ENCODE measurements at regions not wholly inside any gene's neighbourhood (a gene's known extent, or its start where the extent isn't known, plus 50 kb on each side); places are given as distances from the start of the nearest gene placed in this dataset.
A peak's percentile ranks its signal among the peaks of the same experiment; 100 is the strongest.

- Mint-ChIP-seq H3K27me3 (ENCODE audit: insufficient read depth, unreplicated experiment) (no peaks in the 10 kb centered on the region), H3K4me3 (ENCODE audit: unreplicated experiment) (no peak overlapping the region), H3K36me3 (ENCODE audit: insufficient read depth, unreplicated experiment) (no peaks in the 10 kb centered on the region), H3K27ac (ENCODE audit: low read depth, unreplicated experiment) (peak overlapping the region; percentile 36), H3K4me1 (ENCODE audit: insufficient read depth, unreplicated experiment) (peaks cover 25% of the 10 kb centered on the region), H3K9me3 (ENCODE audit: unreplicated experiment) (no peaks in the 10 kb centered on the region)
- POLR2A ChIA-PET: interaction anchor here (0.6 to 1.4 kb wide), 3 partner anchors 10 to 208 kb away, joined by 3 to 5 read pairs (median 3); no protein-coding TSS in a partner anchor
- intact Hi-C loops (cut with micrococcal nuclease): no loop called here
- no peak for TF ChIP-seq CTCF (IDR thresholded peaks at IDR 0.05; ENCODE audit: unreplicated experiment)
- DNase-seq (ENCODE audit: unreplicated experiment): no peak
- CTCF ChIA-PET: interaction anchor here (1.3 to 1.8 kb wide), 2 partner anchors 20 to 161 kb away, joined by 5 to 6 read pairs; no protein-coding TSS in a partner anchor
- BruUV-seq (replicated peaks): no TSS peak
These were observed 200.7 kb downstream of the C12orf50 start for GRCh38 chr12:87828382-87828973.

GRCh38 chr12:87827638-87828264 is 201.4 kb downstream of the C12orf50 start:
- intact Hi-C loops (cut with micrococcal nuclease): no loop called here
- TF ChIP-seq CTCF (IDR thresholded peaks at IDR 0.05; ENCODE audit: unreplicated experiment): no peak
- DNase-seq (ENCODE audit: unreplicated experiment): peak; percentile 73
- no peaks in the 10 kb centered on the region for H3K27me3 Mint-ChIP-seq (ENCODE audit: insufficient read depth, unreplicated experiment)
- no TSS peak for BruUV-seq (replicated peaks)
- ChIA-PET POLR2A (interaction anchor here (0.6 to 1.4 kb wide), 6 partner anchors 9 to 209 kb away, joined by 3 to 5 read pairs (median 3); no protein-coding TSS in a partner anchor), CTCF (interaction anchor here (0.6 to 1.8 kb wide), 8 partner anchors 19 to 1882 kb away, joined by 3 to 7 read pairs (median 3); no protein-coding TSS in a partner anchor)
- no peaks in the 10 kb centered on the region for H3K36me3 Mint-ChIP-seq (ENCODE audit: insufficient read depth, unreplicated experiment)
- peaks cover 25% of the 10 kb centered on the region for H3K4me1 Mint-ChIP-seq (ENCODE audit: insufficient read depth, unreplicated experiment)
- peak overlapping the region; percentile 36 for H3K27ac Mint-ChIP-seq (ENCODE audit: low read depth, unreplicated experiment)
- H3K9me3 Mint-ChIP-seq (ENCODE audit: unreplicated experiment): no peaks in the 10 kb centered on the region
- H3K4me3 Mint-ChIP-seq (ENCODE audit: unreplicated experiment): no peak overlapping the region

GRCh38 chr12:87822923-87823322 is 206.3 kb downstream of the C12orf50 start:
- DNase-seq (ENCODE audit: unreplicated experiment): no peak
- ChIA-PET CTCF (no interaction called here), POLR2A (no interaction called here)
- Mint-ChIP-seq H3K9me3 (ENCODE audit: unreplicated experiment) (peaks cover 9% of the 10 kb centered on the region), H3K27ac (ENCODE audit: low read depth, unreplicated experiment) (no peak overlapping the region), H3K4me1 (ENCODE audit: insufficient read depth, unreplicated experiment) (peaks cover 44% of the 10 kb centered on the region), H3K4me3 (ENCODE audit: unreplicated experiment) (no peak overlapping the region), H3K36me3 (ENCODE audit: insufficient read depth, unreplicated experiment) (no peaks in the 10 kb centered on the region), H3K27me3 (ENCODE audit: insufficient read depth, unreplicated experiment) (no peaks in the 10 kb centered on the region)
- intact Hi-C loops (cut with micrococcal nuclease): loop anchor here (5.0 kb wide), 1 partner anchor 66 kb away; no protein-coding TSS in a partner anchor
- TF ChIP-seq CTCF (IDR thresholded peaks at IDR 0.05; ENCODE audit: unreplicated experiment): no peak
- no TSS peak for BruUV-seq (replicated peaks)

- intact Hi-C loops (cut with micrococcal nuclease): loop anchor here (5.0 kb wide), 1 partner anchor 63 kb away; no protein-coding TSS in a partner anchor
- H3K4me1 Mint-ChIP-seq (ENCODE audit: insufficient read depth, unreplicated experiment): peaks cover 27% of the 10 kb centered on the region
- BruUV-seq (replicated peaks): TSS peak; percentile 86
These were observed 208.5 kb downstream of the C12orf50 start for GRCh38 chr12:87820524-87821202.

More at GRCh38 chr12:87820524-87821202, 208.5 kb downstream of the C12orf50 start:
- Mint-ChIP-seq H3K27ac (ENCODE audit: low read depth, unreplicated experiment) (peak overlapping the region; percentile 97), H3K27me3 (ENCODE audit: insufficient read depth, unreplicated experiment) (no peaks in the 10 kb centered on the region), H3K4me3 (ENCODE audit: unreplicated experiment) (peak overlapping the region; percentile 62), H3K36me3 (ENCODE audit: insufficient read depth, unreplicated experiment) (no peaks in the 10 kb centered on the region), H3K9me3 (ENCODE audit: unreplicated experiment) (peaks cover 9% of the 10 kb centered on the region)
- CTCF ChIA-PET: no interaction called here
- peak; percentile 64 for DNase-seq (ENCODE audit: unreplicated experiment)
- POLR2A ChIA-PET: interaction anchor here (0.8 to 1.1 kb wide), 3 partner anchors 10 to 136 kb away, joined by 3 to 5 read pairs (median 3); no protein-coding TSS in a partner anchor
- TF ChIP-seq CTCF (IDR thresholded peaks at IDR 0.05; ENCODE audit: unreplicated experiment): no peak
